HEK293 (cell line): ENCODE measurements at regions not wholly inside any gene's neighbourhood (a gene's known extent, or its start where the extent isn't known, plus 50 kb on each side); places are given as distances from the start of the nearest gene placed in this dataset.

Experiments
- CTCF ChIP-seq: fragments of 450-650 bp; formaldehyde crosslinking; IDR thresholded peaks from 2 replicates; pipeline ENCODE4 v1.5.1; 2016; ENCODE audit warnings: missing biosample characterization, missing genetic modification characterization
- ZNF416 ChIP-seq: fragments of 450-650 bp; formaldehyde crosslinking; IDR thresholded peaks from 2 replicates; pipeline ENCODE4 v1.5.1; 2016; ENCODE audit warnings: missing biosample characterization, missing genetic modification characterization

- TF ChIP-seq CTCF (tag by site-specific recombination) (no peak), ZNF416 (tag by site-specific recombination) (no peak)
These were observed 69.8 kb downstream of the FOXD1 start for GRCh38 chr5:73378765-73379164.
